ENCODE measurements at regions not wholly inside any gene's neighbourhood (a gene's known extent, or its start where the extent isn't known, plus 50 kb on each side); places are given as distances from the start of the nearest gene placed in this dataset.

GRCh38 chr4:161247831-161248230 lies 916.0 kb downstream of the FSTL5 start:
- no peak for DNase-seq (ENCODE audit: insufficient read length, low spot score, missing footprints)
- H2AFZ ChIP-seq (ENCODE audit: low read length): no peak overlapping the region
- no peaks in the 10 kb centered on the region for H3K4me1 ChIP-seq (ENCODE audit: insufficient read depth, low read length)
- TF ChIP-seq CTCF (IDR thresholded peaks at IDR 0.05; ENCODE audit: extremely low read depth, low read depth, low read length): no peak
- no peaks in the 10 kb centered on the region for H3K27me3 ChIP-seq (ENCODE audit: insufficient read depth, low read length)
- H3K4me2 ChIP-seq (ENCODE audit: insufficient read depth, low read length): no peak overlapping the region
- no peak overlapping the region for H3K4me3 ChIP-seq (ENCODE audit: insufficient read depth, low read length)
- no peak overlapping the region for H3K27ac ChIP-seq (ENCODE audit: low read depth, low read length)
- H3K9me3 ChIP-seq (ENCODE audit: low read depth, low read length): no peaks in the 10 kb centered on the region
- no peaks in the 10 kb centered on the region for H3K36me3 ChIP-seq (ENCODE audit: insufficient read depth, low read length)
- no peaks in the 10 kb centered on the region for H4K20me1 ChIP-seq (ENCODE audit: insufficient read depth, low read length)
- H3K79me2 ChIP-seq (ENCODE audit: insufficient read depth, low read length): no peaks in the 10 kb centered on the region

- no peak for TF ChIP-seq CTCF (IDR thresholded peaks at IDR 0.05; ENCODE audit: extremely low read depth, low read depth, low read length)
- no peaks in the 10 kb centered on the region for H4K20me1 ChIP-seq (ENCODE audit: insufficient read depth, low read length)
- no peaks in the 10 kb centered on the region for H3K27me3 ChIP-seq (ENCODE audit: insufficient read depth, low read length)
- no peak overlapping the region for H3K4me3 ChIP-seq (ENCODE audit: insufficient read depth, low read length)
- no peak overlapping the region for H2AFZ ChIP-seq (ENCODE audit: low read length)
- no peaks in the 10 kb centered on the region for H3K36me3 ChIP-seq (ENCODE audit: insufficient read depth, low read length)
- DNase-seq (ENCODE audit: insufficient read length, low spot score, missing footprints): no peak
- H3K4me2 ChIP-seq (ENCODE audit: insufficient read depth, low read length): no peak overlapping the region
- no peaks in the 10 kb centered on the region for H3K9me3 ChIP-seq (ENCODE audit: low read depth, low read length)
- no peak overlapping the region for H3K27ac ChIP-seq (ENCODE audit: low read depth, low read length)
- H3K79me2 ChIP-seq (ENCODE audit: insufficient read depth, low read length): no peaks in the 10 kb centered on the region
- no peaks in the 10 kb centered on the region for H3K4me1 ChIP-seq (ENCODE audit: insufficient read depth, low read length)
These were observed 925.8 kb downstream of the FSTL5 start for GRCh38 chr4:161238033-161238432.

GRCh38 chr4:161237495-161237894 lies 926.3 kb downstream of the FSTL5 start:
- Histone ChIP-seq H3K9me3 (ENCODE audit: low read depth, low read length) (no peaks in the 10 kb centered on the region), H2AFZ (ENCODE audit: low read length) (no peak overlapping the region), H3K27me3 (ENCODE audit: insufficient read depth, low read length) (no peaks in the 10 kb centered on the region), H3K4me3 (ENCODE audit: insufficient read depth, low read length) (no peak overlapping the region), H3K36me3 (ENCODE audit: insufficient read depth, low read length) (no peaks in the 10 kb centered on the region), H3K79me2 (ENCODE audit: insufficient read depth, low read length) (no peaks in the 10 kb centered on the region), H3K4me2 (ENCODE audit: insufficient read depth, low read length) (no peak overlapping the region), H3K27ac (ENCODE audit: low read depth, low read length) (no peak overlapping the region), H3K4me1 (ENCODE audit: insufficient read depth, low read length) (no peaks in the 10 kb centered on the region), H4K20me1 (ENCODE audit: insufficient read depth, low read length) (no peaks in the 10 kb centered on the region)
- DNase-seq (ENCODE audit: insufficient read length, low spot score, missing footprints): no peak
- TF ChIP-seq CTCF (IDR thresholded peaks at IDR 0.05; ENCODE audit: extremely low read depth, low read depth, low read length): no peak

DNA sequence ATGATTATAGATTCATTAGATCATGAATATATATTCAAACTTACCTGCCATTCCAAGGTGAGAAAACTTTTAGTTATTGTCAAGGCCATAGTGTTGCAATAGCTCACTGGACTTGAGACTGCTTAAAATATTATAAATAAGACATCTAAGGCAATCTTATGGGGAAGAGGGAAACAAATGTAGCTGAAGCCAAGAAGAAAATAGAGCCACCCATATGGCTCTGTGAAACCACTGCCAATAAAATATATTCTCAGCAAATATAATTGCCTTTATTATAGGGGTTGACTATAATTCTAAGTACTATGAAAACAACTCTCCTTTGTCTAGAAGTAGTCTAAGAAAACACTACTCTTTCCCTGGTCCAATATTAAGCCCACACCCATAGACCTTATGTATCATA lies 938.5 kb downstream of the FSTL5 start:
- Histone ChIP-seq H2AFZ (ENCODE audit: low read length) (no peak overlapping the region), H3K36me3 (ENCODE audit: insufficient read depth, low read length) (no peaks in the 10 kb centered on the region), H3K27ac (ENCODE audit: low read depth, low read length) (no peak overlapping the region), H3K27me3 (ENCODE audit: insufficient read depth, low read length) (no peaks in the 10 kb centered on the region), H3K79me2 (ENCODE audit: insufficient read depth, low read length) (no peaks in the 10 kb centered on the region), H3K4me1 (ENCODE audit: insufficient read depth, low read length) (no peaks in the 10 kb centered on the region), H3K9me3 (ENCODE audit: low read depth, low read length) (no peaks in the 10 kb centered on the region), H4K20me1 (ENCODE audit: insufficient read depth, low read length) (no peaks in the 10 kb centered on the region), H3K4me3 (ENCODE audit: insufficient read depth, low read length) (no peak overlapping the region), H3K4me2 (ENCODE audit: insufficient read depth, low read length) (no peak overlapping the region)
- no peak for DNase-seq (ENCODE audit: insufficient read length, low spot score, missing footprints)
- no peak for TF ChIP-seq CTCF (IDR thresholded peaks at IDR 0.05; ENCODE audit: extremely low read depth, low read depth, low read length)
